Motor neuron (in vitro differentiated cells): ENCODE measurements at regions not wholly inside any gene's neighbourhood (a gene's known extent, or its start where the extent isn't known, plus 50 kb on each side); places are given as distances from the start of the nearest gene placed in this dataset.
"Not testable (repeated sequence)": the region's sequence is repeated elsewhere in the genome, so short reads cannot be mapped to it uniquely, and the experiment has no call there.

Experiments
- ATAC-seq, 8 experiments: fragments of 200-7000 bp; cut with Tn5 transposase; replicated peaks in 6 of 8; 2 replicates each; pipeline ENCODE4 v1.8.0; 2021; ENCODE audit warnings: mild to moderate bottlenecking in 8 of 8, moderate library complexity in 8 of 8
- H3K27ac ChIP-seq, 2 donors: fragments of 250-450 bp; sonication (Bioruptor Pico); 2 replicates each; pipeline ENCODE4 v1.9.0; 2021; ENCODE audit warnings: antibody characterized with exemption in 2 of 2, mild to moderate bottlenecking in 2 of 2, moderate library complexity in 1 of 2
- H3K4me1 ChIP-seq, 2 donors: fragments of 250-450 bp; sonication (Bioruptor Pico); replicated peaks in 1 of 2; 2 replicates each; pipeline ENCODE4 v1.6.1; 2021; ENCODE audit warnings: antibody characterized with exemption in 2 of 2, mild to moderate bottlenecking in 2 of 2, moderate library complexity in 1 of 2
- H3K4me3 ChIP-seq, 5 donors: fragments of 250-450 bp; sonication (Bioruptor Pico); 2 replicates each; pipeline ENCODE4 v1.9.0; 2021; ENCODE audit warnings: antibody characterized with exemption in 5 of 5, mild to moderate bottlenecking in 5 of 5, moderate library complexity in 4 of 5
- WGBS, 10 experiments: fragments of 450-650 bp; shearing (Covaris generic); methylation state at CpG; one replicate each; pipeline ENCODE4 v1.0.0; 2022; 5-methylcytosine and 5-hydroxymethylcytosine counted together
- in situ Hi-C, 9 experiments: fragments of 400-800 bp; cut with MboI; loops; one replicate each; pipeline ENCODE4 v1.15.0; 2021; ENCODE audit warnings: low sequenced_read_pairs in 9 of 9, low pct_unique_long_range_greater_than_20kb in 2 of 9; ENCODE audit not compliant: unreplicated experiment in 9 of 9

DNA sequence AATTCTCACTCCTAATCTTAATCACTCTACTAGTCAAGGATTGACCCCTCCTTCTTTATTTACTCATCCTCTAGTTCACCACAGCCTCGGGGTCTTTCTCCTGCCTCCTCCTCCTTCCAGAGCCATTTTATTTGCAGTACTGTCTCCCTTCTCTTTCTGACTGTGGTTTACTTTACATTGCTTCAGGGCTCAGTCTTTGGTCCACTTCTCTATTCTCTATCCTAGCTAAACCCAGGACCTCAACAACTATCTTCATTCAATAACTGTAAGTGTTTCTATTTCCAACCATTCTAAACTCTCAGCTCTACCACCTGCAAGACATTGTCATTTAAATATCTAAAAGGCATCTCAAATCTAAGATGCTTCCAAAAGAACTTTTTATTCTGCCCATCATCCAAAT is 493.8 kb downstream of the TTLL7 start:
- Histone ChIP-seq H3K4me3 (no peak overlapping the region), H3K27ac (no peak overlapping the region), H3K4me1 (no peaks in the 10 kb centered on the region)
- no peak for ATAC-seq
- WGBS, 10 experiments, result 38 to 100% (median 76%) methylated on average over 1 of the region's 1 CpG; no CpG with 5 or more reads in 2 of the 10 experiments
- in situ Hi-C loops, result loop anchor here in 1 of 9 experiments (25.0 kb wide), 1 partner anchor 107 kb away; no protein-coding TSS in a partner anchor

- H3K27ac ChIP-seq, result no peak overlapping the region
- WGBS, 10 experiments, result 0 to 96% (median 57%) methylated on average over 1 to 3 of the region's 3 CpGs; no CpG with 5 or more reads in 1 of the 10 experiments
- no peaks in the 10 kb centered on the region for H3K4me1 ChIP-seq
- ATAC-seq, result no peak
- in situ Hi-C loops, result loop anchor here in 1 of 9 experiments (25.0 kb wide), 1 partner anchor 109 kb away; no protein-coding TSS in a partner anchor
- no peak overlapping the region for H3K4me3 ChIP-seq
These were observed 495.8 kb downstream of the TTLL7 start for GRCh38 chr1:83503153-83503552.

- Histone ChIP-seq H3K27ac (no peak overlapping the region), H3K4me1 (no peaks in the 10 kb centered on the region), H3K4me3 (no peak overlapping the region)
- in situ Hi-C loops, result loop anchor here in 1 of 9 experiments (25.0 kb wide), 1 partner anchor 111 kb away; no protein-coding TSS in a partner anchor
- 29 to 100% (median 94%) methylated on average over 1 of the region's 1 CpG; no CpG with 5 or more reads in 4 of the 10 experiments for WGBS, 10 experiments
- no peak for ATAC-seq
These were observed 497.8 kb downstream of the TTLL7 start for GRCh38 chr1:83500987-83501591.

DNA sequence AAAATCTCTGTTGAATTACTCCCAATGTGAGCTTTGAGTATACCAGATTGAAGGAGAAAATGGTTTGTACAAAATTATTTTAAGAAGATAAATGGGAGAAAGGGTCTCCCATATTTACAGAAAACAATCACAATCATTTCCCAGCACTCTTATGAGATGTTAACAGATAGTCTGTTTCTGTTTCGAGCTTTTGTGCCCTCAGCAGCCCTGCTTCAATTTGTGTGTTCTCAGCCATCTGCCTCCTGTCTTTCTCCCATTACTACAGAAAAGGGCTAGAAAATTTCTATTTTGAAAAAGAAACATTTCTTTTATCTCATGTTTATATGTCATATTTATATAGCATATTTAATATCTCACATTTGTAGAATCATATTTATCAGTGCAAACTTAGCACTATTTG is 498.4 kb downstream of the TTLL7 start:
- no peak for ATAC-seq
- WGBS, 10 experiments, result 8 to 100% (median 87%) methylated on average over 1 of the region's 1 CpG; no CpG with 5 or more reads in 3 of the 10 experiments
- no peak overlapping the region for H3K4me3 ChIP-seq
- in situ Hi-C loops, result loop anchor here in 1 of 9 experiments (25.0 kb wide), 1 partner anchor 112 kb away; no protein-coding TSS in a partner anchor
- H3K27ac ChIP-seq, result no peak overlapping the region
- H3K4me1 ChIP-seq, result no peaks in the 10 kb centered on the region

- Histone ChIP-seq H3K4me3 (no peak overlapping the region), H3K4me1 (no peaks in the 10 kb centered on the region), H3K27ac (no peak overlapping the region)
- 48 to 98% (median 85%) methylated on average over 2 to 3 of the region's 3 CpGs for WGBS, 10 experiments
- no peak for ATAC-seq
- in situ Hi-C loops, result loop anchor here in 1 of 9 experiments (25.0 kb wide), 1 partner anchor 112 kb away; no protein-coding TSS in a partner anchor
These were observed 498.9 kb downstream of the TTLL7 start for GRCh38 chr1:83499998-83500397.

- 14 to 83% (median 50%) methylated on average over 1 of the region's 1 CpG; no CpG with 5 or more reads in 3 of the 10 experiments for WGBS, 10 experiments
- Histone ChIP-seq H3K27ac (no peak overlapping the region), H3K4me3 (no peak overlapping the region), H3K4me1 (no peaks in the 10 kb centered on the region)
- no peak for ATAC-seq
- in situ Hi-C loops, result no loop called here
These were observed 501.4 kb downstream of the TTLL7 start for GRCh38 chr1:83497563-83497962.

- 54 to 97% (median 92%) methylated on average over 3 to 9 of the region's 9 CpGs for WGBS, 10 experiments
These were observed 503.4 kb downstream of the TTLL7 start for GRCh38 chr1:83495560-83495959.

DNA sequence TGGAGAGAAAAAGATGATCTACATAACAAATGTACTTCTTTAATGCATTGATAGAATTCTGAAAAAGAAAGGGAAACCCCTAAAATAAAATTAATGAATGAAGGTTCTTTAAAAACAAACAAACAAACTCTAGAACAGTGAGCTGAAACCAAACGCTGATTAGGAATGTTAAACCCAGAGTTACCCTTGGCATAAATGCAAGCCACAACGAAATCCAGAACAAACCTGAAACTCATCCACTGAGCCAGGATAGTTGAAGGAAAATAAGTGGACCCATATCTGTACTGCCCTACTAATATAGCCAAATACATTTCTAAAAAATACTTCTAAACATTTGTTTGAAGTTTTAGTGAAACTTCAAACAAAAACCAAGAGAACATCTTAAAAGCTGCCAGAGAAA is 505.3 kb downstream of the TTLL7 start:
- in situ Hi-C loops, result no loop called here

More at GRCh38 chr1:83495560-83495959, 503.4 kb downstream of the TTLL7 start:
- H3K4me3 ChIP-seq, result no peak overlapping the region
- no peak overlapping the region for H3K27ac ChIP-seq
- ATAC-seq, result no peak
- in situ Hi-C loops, result no loop called here
- H3K4me1 ChIP-seq, result no peaks in the 10 kb centered on the region

DNA sequence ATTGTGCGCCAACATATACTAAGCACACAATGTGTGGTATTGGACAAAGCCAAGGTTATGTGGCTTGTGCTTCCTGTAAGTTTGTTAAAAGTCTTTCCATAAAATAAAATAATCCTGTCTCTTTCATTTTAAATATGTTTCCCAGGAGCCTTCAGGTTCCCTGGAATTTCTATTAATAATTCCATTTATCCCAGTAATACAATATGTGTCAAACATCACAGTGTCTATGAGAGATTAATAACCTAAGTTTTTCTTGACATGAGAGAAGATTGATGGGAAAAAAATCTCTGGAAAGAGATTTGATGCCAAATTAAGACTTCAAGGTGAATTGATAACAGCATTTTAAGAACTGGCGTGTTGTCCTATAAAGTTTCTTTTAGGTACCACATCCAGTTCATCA is 507.0 kb downstream of the TTLL7 start:
- ATAC-seq, result no peak
- 72 to 100% (median 98%) methylated on average over 1 to 2 of the region's 2 CpGs for WGBS, 10 experiments
- Histone ChIP-seq H3K4me1 (no peaks in the 10 kb centered on the region), H3K4me3 (no peak overlapping the region), H3K27ac (no peak overlapping the region)
- in situ Hi-C loops, result no loop called here

More for the DNA sequence above, 505.3 kb downstream of the TTLL7 start:
- WGBS, 10 experiments, result 0 to 100% (median 49%) methylated on average over 2 of the region's 2 CpGs; no CpG with 5 or more reads in 2 of the 10 experiments
- Histone ChIP-seq H3K4me3 (no peak overlapping the region), H3K27ac (no peak overlapping the region), H3K4me1 (no peaks in the 10 kb centered on the region)
- no peak for ATAC-seq

- no peak overlapping the region for H3K4me3 ChIP-seq
- in situ Hi-C loops, result no loop called here
- H3K27ac ChIP-seq, result no peak overlapping the region
- no peaks in the 10 kb centered on the region for H3K4me1 ChIP-seq
- ATAC-seq, result no peak
These were observed 507.9 kb downstream of the TTLL7 start for GRCh38 chr1:83490988-83491387.

GRCh38 chr1:83488105-83488504 is 510.8 kb downstream of the TTLL7 start:
- H3K4me3 ChIP-seq, in situ Hi-C loops, ATAC-seq, H3K4me1 ChIP-seq, H3K27ac ChIP-seq: not testable (repeated sequence)

GRCh38 chr1:83487460-83487859 is 511.5 kb downstream of the TTLL7 start:
- whole genome bisulfite sequencing, 10 experiments, result 60% methylated on average over 1 of the region's 1 CpG; no CpG with 5 or more reads in 9 of the 10 experiments
- ATAC-seq, in situ Hi-C loops: not testable (repeated sequence)

DNA sequence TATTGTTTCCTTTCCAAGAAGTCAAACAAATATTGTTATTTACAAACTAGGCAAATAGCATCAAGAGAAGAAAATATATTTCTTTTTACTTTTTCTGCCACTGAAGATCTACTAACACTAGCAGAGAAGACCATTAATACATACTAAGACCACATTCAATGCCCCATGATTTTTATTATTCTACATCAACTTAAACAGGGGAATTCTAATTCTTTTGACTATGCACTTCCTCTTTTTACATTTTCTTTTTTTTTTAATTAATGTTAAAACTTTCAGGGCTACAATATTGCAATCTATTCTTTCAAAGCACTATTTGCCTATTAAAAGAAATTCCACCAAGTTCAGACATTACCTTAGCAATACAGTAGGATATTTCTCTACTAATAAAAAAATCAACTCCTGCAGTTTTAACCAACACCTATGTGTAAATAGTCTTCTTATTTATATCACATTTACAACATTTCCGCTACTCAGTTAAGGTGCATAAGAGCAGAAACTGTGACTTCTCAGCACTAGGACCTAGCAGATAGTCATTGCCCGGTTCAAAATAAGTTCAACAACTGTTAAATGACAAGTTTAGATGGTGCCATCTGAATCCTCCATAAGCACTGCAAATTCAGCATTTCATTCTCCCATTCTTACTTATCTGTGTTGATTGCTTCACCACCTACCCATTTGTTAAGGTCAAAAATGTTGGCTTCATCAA is 513.5 kb downstream of the TTLL7 start:
- in situ Hi-C loops, H3K27ac ChIP-seq, H3K4me1 ChIP-seq, H3K4me3 ChIP-seq, ATAC-seq: not testable (repeated sequence)
- WGBS, 10 experiments, result no CpG with 5 or more reads among the region's 2 CpGs

More at GRCh38 chr1:83487460-83487859, 511.5 kb downstream of the TTLL7 start:
- not testable (repeated sequence) for H3K4me3 ChIP-seq, H3K4me1 ChIP-seq, H3K27ac ChIP-seq
